HUES64 (cell line): ENCODE measurements at regions not wholly inside any gene's neighbourhood (a gene's known extent, or its start where the extent isn't known, plus 50 kb on each side); places are given as distances from the start of the nearest gene placed in this dataset.

ENCODE experiments used
- H3K27ac ChIP-seq: 2 replicates; pipeline ENCODE4 v1.7.0; 2013; ENCODE audit warnings: low read depth, low read length, inconsistent platforms
- H3K27me3 ChIP-seq: 2 replicates; pipeline ENCODE4 v1.6.1; 2013; ENCODE audit warnings: mild to moderate bottlenecking, low read length; ENCODE audit not compliant: insufficient read depth
- H3K36me3 ChIP-seq: 2 replicates; pipeline ENCODE4 v1.6.1; 2013; ENCODE audit warnings: mild to moderate bottlenecking, low read length; ENCODE audit not compliant: insufficient read depth
- H3K4me1 ChIP-seq: 2 replicates; pipeline ENCODE4 v1.6.1; 2013; ENCODE audit warnings: mild to moderate bottlenecking, low read length, moderate library complexity; ENCODE audit not compliant: insufficient read depth
- H3K4me3 ChIP-seq: 2 replicates; pipeline ENCODE4 v1.5.1; 2013; ENCODE audit warnings: mild to moderate bottlenecking, low read length, moderate library complexity
- H3K9ac ChIP-seq: 2 replicates; pipeline ENCODE4 v1.6.1; 2013; ENCODE audit warnings: mild to moderate bottlenecking, low read depth, low read length
- H3K9me3 ChIP-seq: 2 replicates; pipeline ENCODE4 v1.6.1; 2013; ENCODE audit warnings: low read depth, low read length; ENCODE audit not compliant: insufficient read depth
- WGBS: fragments of 150-250, 120-280 bp; methylation state at CpG from one replicate; pipeline ENCODE4 v1.1.7; 2013; ENCODE audit warnings: missing lambda C conversion rate; 5-methylcytosine and 5-hydroxymethylcytosine counted together

- Histone ChIP-seq H3K27ac (no peak overlapping the region), H3K4me3 (no peak overlapping the region), H3K27me3 (no peaks in the 10 kb centered on the region), H3K9ac (no peak overlapping the region), H3K9me3 (no peaks in the 10 kb centered on the region), H3K36me3 (no peaks in the 10 kb centered on the region), H3K4me1 (no peaks in the 10 kb centered on the region)
- 93% methylated on average over 5 of the region's 5 CpGs for WGBS
Observed at GRCh38 chr1:185608177-185608576, 126.0 kb upstream of the HMCN1 start.

GRCh38 chr1:185603158-185603557 is 131.0 kb upstream of the HMCN1 start:
- no peaks in the 10 kb centered on the region for H3K4me1 ChIP-seq
- H3K27me3 ChIP-seq: no peaks in the 10 kb centered on the region
- WGBS: 97% methylated on average over 4 of the region's 4 CpGs
- H3K27ac ChIP-seq: no peak overlapping the region
- no peak overlapping the region for H3K9ac ChIP-seq
- H3K36me3 ChIP-seq: no peaks in the 10 kb centered on the region
- no peaks in the 10 kb centered on the region for H3K9me3 ChIP-seq
- no peak overlapping the region for H3K4me3 ChIP-seq

GRCh38 chr1:185601189-185601588 is 133.0 kb upstream of the HMCN1 start:
- 100% methylated on average over 1 of the region's 1 CpG for WGBS
- Histone ChIP-seq H3K27ac (no peak overlapping the region), H3K4me1 (no peaks in the 10 kb centered on the region), H3K4me3 (no peak overlapping the region), H3K9ac (no peak overlapping the region), H3K9me3 (no peaks in the 10 kb centered on the region), H3K36me3 (no peaks in the 10 kb centered on the region), H3K27me3 (no peaks in the 10 kb centered on the region)

GRCh38 chr1:185600641-185601040 is 133.6 kb upstream of the HMCN1 start:
- no peak overlapping the region for H3K9ac ChIP-seq

GRCh38 chr1:185598332-185598731 is 135.9 kb upstream of the HMCN1 start:
- no peak overlapping the region for H3K27ac ChIP-seq
- no peaks in the 10 kb centered on the region for H3K36me3 ChIP-seq
- H3K9me3 ChIP-seq: no peaks in the 10 kb centered on the region
- no peak overlapping the region for H3K4me3 ChIP-seq
- 100% methylated on average over 1 of the region's 1 CpG for WGBS
- no peak overlapping the region for H3K9ac ChIP-seq
- H3K4me1 ChIP-seq: 0 out of 2 replicates have a peak, but pooled peaks cover 7% of the 10 kb centered on the region
- no peaks in the 10 kb centered on the region for H3K27me3 ChIP-seq

More at GRCh38 chr1:185600641-185601040, 133.6 kb upstream of the HMCN1 start:
- H3K27me3 ChIP-seq: no peaks in the 10 kb centered on the region
- H3K36me3 ChIP-seq: no peaks in the 10 kb centered on the region
- no peak overlapping the region for H3K4me3 ChIP-seq
- H3K4me1 ChIP-seq: no peaks in the 10 kb centered on the region
- no peak overlapping the region for H3K27ac ChIP-seq
- H3K9me3 ChIP-seq: no peaks in the 10 kb centered on the region
- 56% methylated on average over 2 of the region's 2 CpGs for WGBS

GRCh38 chr1:185595835-185596667 is 138.1 kb upstream of the HMCN1 start:
- Histone ChIP-seq H3K27me3 (no peaks in the 10 kb centered on the region), H3K4me1 (0 out of 2 replicates have a peak, but pooled peaks cover 7% of the 10 kb centered on the region), H3K27ac (no peak overlapping the region), H3K4me3 (no peak overlapping the region), H3K36me3 (no peaks in the 10 kb centered on the region), H3K9me3 (no peaks in the 10 kb centered on the region), H3K9ac (no peak overlapping the region)
- 67% methylated on average over 3 of the region's 3 CpGs for WGBS

GRCh38 chr1:185594786-185595410 is 139.3 kb upstream of the HMCN1 start:
- H3K4me1 ChIP-seq: 0 out of 2 replicates have a peak, but pooled peaks cover 7% of the 10 kb centered on the region
- no peaks in the 10 kb centered on the region for H3K9me3 ChIP-seq
- no peak overlapping the region for H3K4me3 ChIP-seq
- no peaks in the 10 kb centered on the region for H3K27me3 ChIP-seq
- no peak overlapping the region for H3K27ac ChIP-seq
- no peaks in the 10 kb centered on the region for H3K36me3 ChIP-seq
- 96% methylated on average over 3 of the region's 3 CpGs for WGBS
- H3K9ac ChIP-seq: no peak overlapping the region

GRCh38 chr1:185593271-185593670 is 140.9 kb upstream of the HMCN1 start:
- no CpG with 5 or more reads among the region's 1 CpG for WGBS
- H3K4me3 ChIP-seq: no peak overlapping the region
- H3K4me1 ChIP-seq: 0 out of 2 replicates have a peak, but pooled peaks cover 7% of the 10 kb centered on the region
- no peaks in the 10 kb centered on the region for H3K36me3 ChIP-seq
- H3K27ac ChIP-seq: no peak overlapping the region
- H3K9me3 ChIP-seq: no peaks in the 10 kb centered on the region
- no peaks in the 10 kb centered on the region for H3K27me3 ChIP-seq
- H3K9ac ChIP-seq: no peak overlapping the region

GRCh38 chr1:185585770-185586169 is 148.4 kb upstream of the HMCN1 start:
- no peaks in the 10 kb centered on the region for H3K36me3 ChIP-seq
- peaks cover 47% of the 10 kb centered on the region for H3K9me3 ChIP-seq
- H3K4me1 ChIP-seq: no peaks in the 10 kb centered on the region
- WGBS: 81% methylated on average over 8 of the region's 8 CpGs
- H3K9ac ChIP-seq: no peak overlapping the region
- no peaks in the 10 kb centered on the region for H3K27me3 ChIP-seq
- H3K27ac ChIP-seq: no peak overlapping the region
- no peak overlapping the region for H3K4me3 ChIP-seq

GRCh38 chr1:185581961-185582725 is 152.0 kb upstream of the HMCN1 start:
- WGBS: 95% methylated on average over 4 of the region's 4 CpGs
- no peaks in the 10 kb centered on the region for H3K27me3 ChIP-seq
- peaks cover 61% of the 10 kb centered on the region for H3K9me3 ChIP-seq
- no peaks in the 10 kb centered on the region for H3K4me1 ChIP-seq
- H3K36me3 ChIP-seq: no peaks in the 10 kb centered on the region
- no peak overlapping the region for H3K4me3 ChIP-seq
- H3K9ac ChIP-seq: no peak overlapping the region
- no peak overlapping the region for H3K27ac ChIP-seq

- Histone ChIP-seq H3K36me3 (no peaks in the 10 kb centered on the region), H3K27ac (no peak overlapping the region), H3K9me3 (peaks cover 53% of the 10 kb centered on the region), H3K4me1 (no peaks in the 10 kb centered on the region), H3K9ac (no peak overlapping the region), H3K27me3 (no peaks in the 10 kb centered on the region), H3K4me3 (no peak overlapping the region)
- WGBS: 86% methylated on average over 2 of the region's 2 CpGs
Observed at GRCh38 chr1:185581020-185581419, 153.2 kb upstream of the HMCN1 start.
